ENCODE measurements at regions not wholly inside any gene's neighbourhood (a gene's known extent, or its start where the extent isn't known, plus 50 kb on each side); places are given as distances from the start of the nearest gene placed in this dataset.

DNA sequence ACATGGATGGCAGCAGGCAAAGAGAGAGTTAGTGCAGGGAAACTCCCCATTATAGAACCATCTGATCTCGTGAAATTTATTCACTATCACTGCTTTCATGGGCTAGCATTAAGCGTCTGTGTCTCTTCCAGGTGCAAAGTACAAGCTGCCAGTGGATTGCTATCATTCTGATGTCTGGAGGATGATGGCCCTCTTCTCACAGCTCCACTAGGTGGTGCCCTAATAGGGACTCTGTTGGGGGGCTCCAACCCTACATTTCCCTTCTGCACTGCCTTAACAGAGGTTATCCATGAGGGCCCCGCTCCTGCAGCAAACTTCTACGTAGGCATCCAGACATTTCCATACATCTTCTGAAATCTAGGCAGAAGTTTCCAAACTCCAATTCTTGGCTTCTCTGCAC lies 347.8 kb upstream of the HS3ST5 start:
- TF ChIP-seq, protein P1, sequence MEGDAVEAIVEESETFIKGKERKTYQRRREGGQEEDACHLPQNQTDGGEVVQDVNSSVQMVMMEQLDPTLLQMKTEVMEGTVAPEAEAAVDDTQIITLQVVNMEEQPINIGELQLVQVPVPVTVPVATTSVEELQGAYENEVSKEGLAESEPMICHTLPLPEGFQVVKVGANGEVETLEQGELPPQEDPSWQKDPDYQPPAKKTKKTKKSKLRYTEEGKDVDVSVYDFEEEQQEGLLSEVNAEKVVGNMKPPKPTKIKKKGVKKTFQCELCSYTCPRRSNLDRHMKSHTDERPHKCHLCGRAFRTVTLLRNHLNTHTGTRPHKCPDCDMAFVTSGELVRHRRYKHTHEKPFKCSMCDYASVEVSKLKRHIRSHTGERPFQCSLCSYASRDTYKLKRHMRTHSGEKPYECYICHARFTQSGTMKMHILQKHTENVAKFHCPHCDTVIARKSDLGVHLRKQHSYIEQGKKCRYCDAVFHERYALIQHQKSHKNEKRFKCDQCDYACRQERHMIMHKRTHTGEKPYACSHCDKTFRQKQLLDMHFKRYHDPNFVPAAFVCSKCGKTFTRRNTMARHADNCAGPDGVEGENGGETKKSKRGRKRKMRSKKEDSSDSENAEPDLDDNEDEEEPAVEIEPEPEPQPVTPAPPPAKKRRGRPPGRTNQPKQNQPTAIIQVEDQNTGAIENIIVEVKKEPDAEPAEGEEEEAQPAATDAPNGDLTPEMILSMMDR (conservative IDR thresholded peaks at IDR 0.05; ENCODE audit: low read length), result no peak
- no peak overlapping the region for H3K4me3 ChIP-seq (ENCODE audit: low read length)
- no peak for DNase-seq (ENCODE audit: low read depth)

DNA sequence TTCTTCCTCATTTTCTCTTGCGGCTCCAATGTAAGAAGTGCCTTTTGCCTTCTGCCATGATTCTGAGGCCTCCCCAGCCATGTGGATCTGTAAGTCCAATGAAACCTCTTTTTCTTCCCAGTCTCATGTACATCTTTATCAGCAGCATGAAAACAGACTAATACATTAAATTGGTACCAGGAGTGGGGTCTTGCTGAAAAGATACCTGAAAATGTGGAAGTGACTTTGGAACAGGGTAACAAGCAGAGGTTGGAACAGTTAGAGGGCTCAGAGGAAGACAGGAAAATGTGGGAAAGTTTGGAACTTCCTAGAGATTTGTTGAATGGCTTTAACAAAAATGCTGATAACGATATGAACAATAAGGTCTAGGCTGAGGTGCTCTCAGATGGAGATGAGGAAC lies 316.7 kb upstream of the HS3ST5 start:
- no peak for DNase-seq (ENCODE audit: low read depth)
- TF ChIP-seq, protein P1 (conservative IDR thresholded peaks at IDR 0.05; ENCODE audit: low read length), result no peak
- H3K4me3 ChIP-seq (ENCODE audit: low read length), result no peak overlapping the region

DNA sequence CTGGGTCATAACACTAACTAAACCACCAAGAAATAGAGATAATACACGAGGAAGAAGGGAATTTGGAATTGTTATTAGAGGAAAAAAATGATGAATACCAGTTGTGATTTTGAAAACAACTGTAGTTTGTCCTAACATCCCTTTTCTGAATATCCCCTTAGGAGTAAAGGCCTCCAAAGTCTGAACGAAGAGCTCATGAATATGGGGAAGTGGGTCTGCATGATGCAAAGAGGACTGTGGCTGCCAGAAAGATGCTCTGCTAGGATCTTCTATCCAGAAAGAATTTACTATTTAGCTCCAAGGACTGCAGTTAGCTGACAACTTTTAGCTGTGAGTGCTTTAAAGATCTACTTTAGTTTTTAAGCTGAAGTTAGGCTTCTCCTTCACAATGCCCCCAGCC lies 308.8 kb upstream of the HS3ST5 start:
- TF ChIP-seq, protein P1 (conservative IDR thresholded peaks at IDR 0.05; ENCODE audit: low read length), result no peak
- H3K4me3 ChIP-seq (ENCODE audit: low read length), result no peak overlapping the region
- DNase-seq (ENCODE audit: low read depth), result no peak

DNA sequence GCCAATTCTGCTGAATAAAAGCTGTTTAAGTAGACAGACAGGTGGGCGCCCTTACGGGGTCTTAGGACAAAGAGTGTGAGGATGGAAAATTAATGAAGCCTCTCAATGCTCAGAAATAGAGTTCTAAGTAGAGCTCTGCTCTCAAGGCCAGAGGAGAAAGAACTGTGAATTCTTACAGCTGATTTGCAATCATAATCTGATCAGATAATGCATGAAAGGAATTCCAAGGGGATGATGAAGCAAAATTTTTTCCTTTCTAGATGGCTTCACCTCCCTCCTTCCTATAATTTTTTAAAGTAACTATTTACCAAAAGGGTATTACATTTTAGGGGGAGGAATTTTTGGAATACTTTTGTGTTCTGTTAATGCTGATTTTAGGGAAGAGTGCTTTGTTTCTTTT lies 308.1 kb upstream of the HS3ST5 start:
- TF ChIP-seq, protein P1 (conservative IDR thresholded peaks at IDR 0.05; ENCODE audit: low read length), result no peak
- DNase-seq (ENCODE audit: low read depth), result no peak

DNA sequence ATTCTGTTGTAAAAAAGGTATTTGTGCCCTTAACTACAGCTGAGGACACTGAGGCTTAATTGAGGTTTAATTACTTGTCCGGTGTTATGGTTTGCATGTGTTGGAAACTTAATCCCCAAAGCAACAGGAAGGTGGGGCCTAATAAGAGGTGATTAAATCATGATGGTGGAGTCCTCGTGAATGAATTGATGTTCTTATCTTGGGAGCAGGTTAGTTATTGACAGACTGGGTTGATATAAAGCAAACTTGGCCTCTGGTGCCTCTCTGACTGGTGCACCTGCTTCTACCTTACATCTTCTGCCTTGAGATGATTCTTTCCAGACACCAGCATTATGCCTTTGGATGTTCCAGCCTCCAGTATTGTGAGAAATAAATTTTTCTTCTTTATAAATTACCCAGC lies 306.5 kb upstream of the HS3ST5 start:
- no peak overlapping the region for H3K4me3 ChIP-seq (ENCODE audit: low read length)
- DNase-seq (ENCODE audit: low read depth), result no peak
- TF ChIP-seq, protein P1 (conservative IDR thresholded peaks at IDR 0.05; ENCODE audit: low read length), result no peak

More for the DNA sequence above, 308.1 kb upstream of the HS3ST5 start:
- no peak overlapping the region for H3K4me3 ChIP-seq (ENCODE audit: low read length)

DNA sequence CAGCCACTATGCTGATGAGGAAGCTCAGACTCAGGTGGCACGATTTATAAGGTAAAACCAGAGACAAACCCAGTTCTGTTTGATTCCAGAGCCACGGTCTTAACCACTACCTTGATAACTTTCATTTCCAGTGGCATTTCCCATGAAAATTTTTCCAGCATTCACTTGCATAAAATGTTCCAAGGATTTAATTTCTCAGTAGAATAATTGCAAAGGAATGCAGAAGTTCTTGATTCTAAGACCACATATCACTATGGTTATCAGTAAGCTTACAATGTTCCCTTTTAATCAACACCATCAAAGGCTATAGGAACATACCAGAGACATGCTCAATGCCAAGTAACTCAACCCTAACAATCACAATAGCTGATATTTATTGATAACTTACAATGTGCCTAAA lies 306.0 kb upstream of the HS3ST5 start:
- no peak for DNase-seq (ENCODE audit: low read depth)
- no peak overlapping the region for H3K4me3 ChIP-seq (ENCODE audit: low read length)
- TF ChIP-seq, protein P1 (conservative IDR thresholded peaks at IDR 0.05; ENCODE audit: low read length), result no peak

DNA sequence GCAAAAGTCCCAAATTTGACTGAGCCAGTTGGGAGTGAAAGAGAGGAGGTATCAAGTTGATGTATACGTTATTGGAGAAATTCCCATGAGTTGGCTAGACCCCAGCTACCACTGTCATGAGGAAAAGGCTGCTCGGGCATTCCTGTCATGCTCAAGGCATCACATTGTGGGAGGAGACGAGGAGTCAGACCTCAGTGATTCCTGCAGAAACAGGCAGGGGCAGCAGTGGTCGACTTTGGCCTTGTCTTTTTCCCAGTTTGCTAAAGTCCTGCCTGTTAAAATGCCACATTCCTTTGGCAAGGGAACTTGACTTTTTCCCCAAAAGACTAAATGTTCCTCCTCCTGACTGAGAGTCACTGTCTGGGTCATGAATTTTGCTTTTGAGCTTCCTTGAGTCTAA lies 295.5 kb upstream of the HS3ST5 start:
- TF ChIP-seq, protein P1 (conservative IDR thresholded peaks at IDR 0.05; ENCODE audit: low read length), result no peak
- no peak for DNase-seq (ENCODE audit: low read depth)
- no peak overlapping the region for H3K4me3 ChIP-seq (ENCODE audit: low read length)
